Fibroblast of villous mesenchyme (primary cell): ENCODE measurements at regions not wholly inside any gene's neighbourhood (a gene's known extent, or its start where the extent isn't known, plus 50 kb on each side); places are given as distances from the start of the nearest gene placed in this dataset.

Experiments used
- DNase-seq: peaks from one replicate; pipeline ENCODE4 v3.0.0-alpha.2; 2010; ENCODE audit warnings: low read depth
- H3K4me3 ChIP-seq: 2 replicates; pipeline ENCODE4 v1.5.1; 2011; ENCODE audit warnings: low read depth, mild to moderate bottlenecking, low read length
- TF ChIP-seq, protein P1 (sequence below): IDR thresholded peaks from 2 replicates; pipeline ENCODE4 v1.5.1; 2012; ENCODE audit warnings: low read depth, mild to moderate bottlenecking, low read length; ENCODE audit not compliant: insufficient read depth

DNA sequence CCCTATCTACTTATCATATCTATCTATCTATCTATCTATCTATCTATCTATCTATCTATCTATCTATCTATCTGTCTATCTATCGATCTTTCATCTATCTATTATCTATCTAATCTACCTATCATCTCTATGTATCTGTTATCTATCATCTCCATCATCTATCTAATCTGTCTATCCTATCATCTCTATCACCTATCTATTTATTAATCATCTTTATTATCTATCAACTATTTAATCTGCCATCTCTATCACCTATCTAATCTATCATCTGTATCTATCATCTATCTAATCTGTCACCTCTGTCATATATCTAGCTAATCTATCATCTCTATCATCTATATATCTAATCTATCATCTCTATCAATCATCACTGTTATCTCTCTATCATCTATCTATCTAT lies 736.3 kb downstream of the TYW1 start:
- TF ChIP-seq, protein P1, sequence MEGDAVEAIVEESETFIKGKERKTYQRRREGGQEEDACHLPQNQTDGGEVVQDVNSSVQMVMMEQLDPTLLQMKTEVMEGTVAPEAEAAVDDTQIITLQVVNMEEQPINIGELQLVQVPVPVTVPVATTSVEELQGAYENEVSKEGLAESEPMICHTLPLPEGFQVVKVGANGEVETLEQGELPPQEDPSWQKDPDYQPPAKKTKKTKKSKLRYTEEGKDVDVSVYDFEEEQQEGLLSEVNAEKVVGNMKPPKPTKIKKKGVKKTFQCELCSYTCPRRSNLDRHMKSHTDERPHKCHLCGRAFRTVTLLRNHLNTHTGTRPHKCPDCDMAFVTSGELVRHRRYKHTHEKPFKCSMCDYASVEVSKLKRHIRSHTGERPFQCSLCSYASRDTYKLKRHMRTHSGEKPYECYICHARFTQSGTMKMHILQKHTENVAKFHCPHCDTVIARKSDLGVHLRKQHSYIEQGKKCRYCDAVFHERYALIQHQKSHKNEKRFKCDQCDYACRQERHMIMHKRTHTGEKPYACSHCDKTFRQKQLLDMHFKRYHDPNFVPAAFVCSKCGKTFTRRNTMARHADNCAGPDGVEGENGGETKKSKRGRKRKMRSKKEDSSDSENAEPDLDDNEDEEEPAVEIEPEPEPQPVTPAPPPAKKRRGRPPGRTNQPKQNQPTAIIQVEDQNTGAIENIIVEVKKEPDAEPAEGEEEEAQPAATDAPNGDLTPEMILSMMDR, result no peak
- no peak for DNase-seq
- no peak overlapping the region for H3K4me3 ChIP-seq

DNA sequence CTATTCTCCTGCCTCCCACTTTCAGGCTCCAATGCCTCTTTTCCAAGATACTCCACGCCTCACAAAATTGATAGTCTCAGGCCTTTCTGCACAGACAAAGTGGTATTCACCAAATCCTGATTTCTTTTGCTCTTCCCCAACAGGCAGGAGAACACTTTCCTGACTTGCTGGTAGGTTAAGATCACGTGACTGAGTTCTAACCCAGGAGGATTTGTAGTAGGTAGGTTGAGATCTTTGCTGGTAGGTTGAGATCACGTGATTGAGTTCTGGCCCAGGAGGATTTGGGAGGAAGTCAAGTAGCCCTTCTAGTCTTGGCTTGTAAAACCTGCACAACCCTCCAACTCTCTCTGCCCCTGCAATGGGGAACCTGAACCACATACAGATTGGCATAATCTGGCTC lies 741.5 kb downstream of the TYW1 start:
- no peak overlapping the region for H3K4me3 ChIP-seq
- no peak for DNase-seq
- TF ChIP-seq, protein P1, result no peak

DNA sequence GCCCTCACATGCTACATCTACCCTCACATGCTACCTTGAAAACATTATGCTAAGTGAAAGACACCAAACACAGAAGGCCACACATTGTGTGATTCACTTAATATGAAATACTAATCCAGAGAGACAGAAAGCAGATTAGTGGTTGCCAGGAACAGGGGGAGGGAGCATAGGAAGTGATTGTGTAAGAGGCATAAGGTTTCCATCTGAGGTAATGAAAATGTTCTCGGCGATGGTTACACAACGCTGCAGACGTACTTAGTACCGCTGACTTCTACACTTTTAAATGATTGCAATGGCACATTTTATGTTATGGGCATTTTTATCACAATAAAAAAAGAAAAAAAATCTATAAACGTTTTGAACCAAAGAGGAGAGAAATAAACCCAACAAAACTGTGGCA lies 742.3 kb downstream of the TYW1 start:
- TF ChIP-seq, protein P1, result no peak
- H3K4me3 ChIP-seq, result no peak overlapping the region
- DNase-seq, result peak; percentile 69

DNA sequence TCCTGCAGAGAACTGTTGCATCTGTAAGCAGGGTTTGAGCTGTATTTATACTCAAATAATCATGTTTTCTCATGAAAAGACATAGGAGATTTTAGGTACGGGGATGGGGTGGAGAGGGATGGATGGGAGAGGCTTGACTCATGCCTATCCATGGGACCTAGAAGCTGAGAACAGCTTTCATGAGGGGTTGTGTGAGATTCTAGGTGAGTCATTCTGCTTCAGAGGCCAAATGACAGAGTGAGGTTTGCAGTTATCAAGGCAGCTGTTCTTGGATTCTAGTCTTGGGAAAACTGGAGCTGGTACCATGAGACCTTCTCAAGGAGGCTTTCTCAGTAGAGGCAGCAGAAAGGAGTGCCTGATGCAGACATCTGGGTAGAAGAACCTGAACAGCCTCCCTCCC lies 746.9 kb downstream of the TYW1 start:
- DNase-seq, result peak; percentile 7

DNA sequence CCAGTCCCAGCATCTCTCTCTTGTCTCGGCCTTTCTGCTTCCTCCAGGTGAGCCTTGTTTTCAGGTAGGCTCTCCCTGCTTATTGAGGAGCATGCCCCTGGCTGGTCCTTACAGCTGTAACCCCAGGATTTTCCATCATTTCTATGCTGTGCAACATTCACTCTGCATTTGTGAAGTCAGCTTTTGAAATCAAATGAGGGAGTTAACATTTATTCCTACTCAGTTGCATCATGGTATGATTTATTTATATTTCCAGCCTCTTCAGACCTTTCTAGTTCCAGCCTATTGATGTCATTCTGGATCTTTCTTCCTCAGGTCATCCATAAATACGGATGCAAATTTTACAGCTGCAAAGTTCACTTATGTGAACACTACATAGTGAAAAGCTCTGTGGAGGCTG lies 755.6 kb downstream of the TYW1 start:
- no peak overlapping the region for H3K4me3 ChIP-seq
- DNase-seq, result peak; percentile 44

More for the DNA sequence above, 746.9 kb downstream of the TYW1 start:
- no peak overlapping the region for H3K4me3 ChIP-seq
- TF ChIP-seq, protein P1, result no peak

DNA sequence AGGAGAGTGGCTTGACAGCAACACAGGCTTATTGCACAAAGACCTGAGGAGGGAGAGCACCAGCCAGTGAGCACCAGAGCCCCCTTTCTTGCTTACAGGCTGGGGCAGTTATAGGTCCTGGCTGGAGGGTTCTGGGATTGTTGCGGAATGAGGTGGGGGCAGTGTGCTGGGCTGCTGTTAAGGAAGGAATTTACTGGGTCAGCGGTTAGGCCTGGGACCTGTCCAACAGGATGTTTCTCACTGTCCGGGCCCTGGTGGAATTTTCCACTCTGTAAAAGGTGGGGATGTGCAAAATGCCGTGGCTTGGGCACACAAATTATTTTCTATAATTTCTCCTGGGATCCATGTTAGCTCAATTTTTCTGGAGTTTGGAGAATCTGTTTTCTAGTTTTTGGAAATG lies 757.3 kb downstream of the TYW1 start:
- DNase-seq, result peak; percentile 56
- TF ChIP-seq, protein P1, result no peak
- H3K4me3 ChIP-seq, result no peak overlapping the region

More for the DNA sequence above, 755.6 kb downstream of the TYW1 start:
- TF ChIP-seq, protein P1, result no peak

DNA sequence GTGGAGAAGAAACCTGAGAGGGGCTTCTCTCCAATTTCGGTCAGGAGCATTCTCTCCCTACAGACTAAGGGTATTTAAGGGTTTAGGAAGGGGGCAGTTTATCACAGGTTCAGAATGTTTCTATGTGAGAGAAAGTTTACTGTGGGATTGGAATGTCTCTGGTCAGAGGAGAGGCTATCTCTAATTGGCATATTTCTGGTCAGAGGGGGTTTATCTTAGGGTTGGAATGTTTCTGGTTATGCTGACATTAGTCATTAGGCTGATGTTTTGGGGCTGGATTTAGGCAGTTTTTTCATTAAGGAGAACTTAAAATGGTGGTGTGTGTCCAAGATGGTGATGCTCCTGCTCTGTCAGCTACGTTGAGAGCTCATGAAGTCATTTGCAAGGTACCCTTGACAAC lies 758.0 kb downstream of the TYW1 start:
- DNase-seq, result peak; percentile 12
- H3K4me3 ChIP-seq, result no peak overlapping the region
- TF ChIP-seq, protein P1, result no peak
